ENCODE measurements at regions not wholly inside any gene's neighbourhood (a gene's known extent, or its start where the extent isn't known, plus 50 kb on each side); places are given as distances from the start of the nearest gene placed in this dataset.

- DNase-seq (ENCODE audit: low read depth in 1 of 2, low spot score in 2 of 2): no peak
- Histone ChIP-seq H3K4me3 (no peak overlapping the region), H3K27ac (no peak overlapping the region), H3K4me1 (replicated peaks) (no peaks in the 10 kb centered on the region), H3K9me3 (replicated peaks) (0 out of 2 replicates have a peak, but pooled peaks cover 2% of the 10 kb centered on the region), H3K27me3 (replicated peaks) (no peaks in the 10 kb centered on the region), H3K36me3 (no peaks in the 10 kb centered on the region)
Observed at GRCh38 chr2:42914314-42914713, 121.9 kb upstream of the HAAO start.

- no peaks in the 10 kb centered on the region for H3K27me3 ChIP-seq (replicated peaks)
- peaks cover 9% of the 10 kb centered on the region for H3K4me1 ChIP-seq (replicated peaks)
- no peaks in the 10 kb centered on the region for H3K36me3 ChIP-seq
- no peak overlapping the region for H3K4me3 ChIP-seq
- H3K27ac ChIP-seq: no peak overlapping the region
- H3K9me3 ChIP-seq (replicated peaks): 0 out of 2 replicates have a peak, but pooled peaks cover 2% of the 10 kb centered on the region
- DNase-seq (ENCODE audit: low read depth in 1 of 2, low spot score in 2 of 2): no peak
Observed at GRCh38 chr2:42913280-42913878, 121.0 kb upstream of the HAAO start.

- no peak overlapping the region for H3K4me3 ChIP-seq
- no peaks in the 10 kb centered on the region for H3K36me3 ChIP-seq
- no peak overlapping the region for H3K27ac ChIP-seq
- H3K4me1 ChIP-seq (replicated peaks): peaks cover 34% of the 10 kb centered on the region
- no peaks in the 10 kb centered on the region for H3K27me3 ChIP-seq (replicated peaks)
- 0 out of 2 replicates have a peak, but pooled peaks cover 2% of the 10 kb centered on the region for H3K9me3 ChIP-seq (replicated peaks)
- no peak for DNase-seq (ENCODE audit: low read depth in 1 of 2, low spot score in 2 of 2)
Observed at GRCh38 chr2:42910645-42911405, 118.4 kb upstream of the HAAO start.

- H3K4me1 ChIP-seq (replicated peaks): peaks cover 39% of the 10 kb centered on the region
- no peak for DNase-seq (ENCODE audit: low read depth in 1 of 2, low spot score in 2 of 2)
Observed at GRCh38 chr2:42909966-42910365, 117.6 kb upstream of the HAAO start.

GRCh38 chr2:42908518-42909200 is 116.3 kb upstream of the HAAO start:
- no peaks in the 10 kb centered on the region for H3K36me3 ChIP-seq
- DNase-seq (ENCODE audit: low read depth in 1 of 2, low spot score in 2 of 2): peak in 1 of 2 experiments; percentile 41
- H3K4me3 ChIP-seq: no peak overlapping the region
- peaks cover 39% of the 10 kb centered on the region for H3K4me1 ChIP-seq (replicated peaks)
- H3K27ac ChIP-seq: 0 out of 2 replicates have a peak overlapping the region, but pooled peaks have one; percentile 1
- no peaks in the 10 kb centered on the region for H3K27me3 ChIP-seq (replicated peaks)
- H3K9me3 ChIP-seq (replicated peaks): 0 out of 2 replicates have a peak, but pooled peaks cover 2% of the 10 kb centered on the region

More at GRCh38 chr2:42909966-42910365, 117.6 kb upstream of the HAAO start:
- no peak overlapping the region for H3K27ac ChIP-seq
- H3K9me3 ChIP-seq (replicated peaks): 0 out of 2 replicates have a peak, but pooled peaks cover 2% of the 10 kb centered on the region
- no peaks in the 10 kb centered on the region for H3K36me3 ChIP-seq
- H3K27me3 ChIP-seq (replicated peaks): no peaks in the 10 kb centered on the region
- H3K4me3 ChIP-seq: no peak overlapping the region

GRCh38 chr2:42907835-42908234 is 115.5 kb upstream of the HAAO start:
- no peak overlapping the region for H3K27ac ChIP-seq

GRCh38 chr2:42906557-42907411 is 114.4 kb upstream of the HAAO start:
- Histone ChIP-seq H3K4me1 (replicated peaks) (peaks cover 41% of the 10 kb centered on the region), H3K36me3 (no peaks in the 10 kb centered on the region), H3K9me3 (replicated peaks) (no peaks in the 10 kb centered on the region), H3K27me3 (replicated peaks) (no peaks in the 10 kb centered on the region), H3K27ac (peak overlapping the region; percentile 66), H3K4me3 (no peak overlapping the region)
- peak; percentile 72 to 83 for DNase-seq (ENCODE audit: low read depth in 1 of 2, low spot score in 2 of 2)

More at GRCh38 chr2:42907835-42908234, 115.5 kb upstream of the HAAO start:
- DNase-seq (ENCODE audit: low read depth in 1 of 2, low spot score in 2 of 2): no peak
- Histone ChIP-seq H3K9me3 (replicated peaks) (no peaks in the 10 kb centered on the region), H3K4me1 (replicated peaks) (peaks cover 39% of the 10 kb centered on the region), H3K27me3 (replicated peaks) (no peaks in the 10 kb centered on the region), H3K36me3 (no peaks in the 10 kb centered on the region), H3K4me3 (no peak overlapping the region)

- Histone ChIP-seq H3K27ac (peak overlapping the region; percentile 66), H3K27me3 (replicated peaks) (no peaks in the 10 kb centered on the region), H3K4me3 (no peak overlapping the region), H3K9me3 (replicated peaks) (no peaks in the 10 kb centered on the region), H3K36me3 (no peaks in the 10 kb centered on the region), H3K4me1 (replicated peaks) (peaks cover 47% of the 10 kb centered on the region)
- DNase-seq (ENCODE audit: low read depth in 1 of 2, low spot score in 2 of 2): no peak
Observed at GRCh38 chr2:42906111-42906556, 113.8 kb upstream of the HAAO start.

GRCh38 chr2:42905341-42906110 is 113.1 kb upstream of the HAAO start:
- no peaks in the 10 kb centered on the region for H3K27me3 ChIP-seq (replicated peaks)
- no peaks in the 10 kb centered on the region for H3K36me3 ChIP-seq
- no peaks in the 10 kb centered on the region for H3K9me3 ChIP-seq (replicated peaks)
- DNase-seq (ENCODE audit: low read depth in 1 of 2, low spot score in 2 of 2): no peak
- H3K4me3 ChIP-seq: no peak overlapping the region
- peak overlapping the region; percentile 66 for H3K27ac ChIP-seq
- peaks cover 53% of the 10 kb centered on the region for H3K4me1 ChIP-seq (replicated peaks)

- peaks cover 59% of the 10 kb centered on the region for H3K4me1 ChIP-seq (replicated peaks)
- H3K27ac ChIP-seq: no peak overlapping the region
- H3K36me3 ChIP-seq: no peaks in the 10 kb centered on the region
- no peak for DNase-seq (ENCODE audit: low read depth in 1 of 2, low spot score in 2 of 2)
- H3K4me3 ChIP-seq: no peak overlapping the region
- no peaks in the 10 kb centered on the region for H3K9me3 ChIP-seq (replicated peaks)
- H3K27me3 ChIP-seq (replicated peaks): no peaks in the 10 kb centered on the region
Observed at GRCh38 chr2:42904576-42904876, 112.1 kb upstream of the HAAO start.

- H3K4me1 ChIP-seq (replicated peaks): peaks cover 57% of the 10 kb centered on the region
- DNase-seq (ENCODE audit: low read depth in 1 of 2, low spot score in 2 of 2): no peak
Observed at GRCh38 chr2:42903821-42904575, 111.6 kb upstream of the HAAO start.

GRCh38 chr2:42902939-42903709 is 110.7 kb upstream of the HAAO start:
- DNase-seq (ENCODE audit: low read depth in 1 of 2, low spot score in 2 of 2): no peak
- no peaks in the 10 kb centered on the region for H3K27me3 ChIP-seq (replicated peaks)

More at GRCh38 chr2:42903821-42904575, 111.6 kb upstream of the HAAO start:
- no peaks in the 10 kb centered on the region for H3K36me3 ChIP-seq
- H3K27me3 ChIP-seq (replicated peaks): no peaks in the 10 kb centered on the region
- H3K27ac ChIP-seq: no peak overlapping the region
- H3K4me3 ChIP-seq: no peak overlapping the region
- no peaks in the 10 kb centered on the region for H3K9me3 ChIP-seq (replicated peaks)

More at GRCh38 chr2:42902939-42903709, 110.7 kb upstream of the HAAO start:
- no peak overlapping the region for H3K27ac ChIP-seq
- no peaks in the 10 kb centered on the region for H3K36me3 ChIP-seq
- no peaks in the 10 kb centered on the region for H3K9me3 ChIP-seq (replicated peaks)
- H3K4me1 ChIP-seq (replicated peaks): peaks cover 48% of the 10 kb centered on the region
- H3K4me3 ChIP-seq: no peak overlapping the region
